H1 (cell line): ENCODE measurements at regions not wholly inside any gene's neighbourhood (a gene's known extent, or its start where the extent isn't known, plus 50 kb on each side); places are given as distances from the start of the nearest gene placed in this dataset.

ENCODE experiments used
- ATF2 ChIP-seq: IDR thresholded peaks from 2 replicates; pipeline ENCODE4 v1.6.1; 2012; ENCODE audit warnings: low read length, inconsistent platforms
- CTCF ChIP-seq, 3 experiments: IDR thresholded peaks; 1 replicate in 2 of 3; 2 replicates in 1 of 3; pipeline versions ENCODE4 v1.5.1 to v1.6.1; 2011; ENCODE audit warnings: low read length in 3 of 3, mild to moderate bottlenecking in 3 of 3, inconsistent platforms in 2 of 3, low read depth in 1 of 3, moderate library complexity in 1 of 3; ENCODE audit not compliant: insufficient read depth in 1 of 3; ENCODE audit errors: control extremely low read depth in 1 of 3
- TEAD4 ChIP-seq: IDR thresholded peaks from 2 replicates; pipeline ENCODE4 v1.6.1; 2012; ENCODE audit warnings: low read depth, low read length, inconsistent platforms, mixed read lengths

- TF ChIP-seq CTCF (IDR thresholded peaks at IDR 0.05; ENCODE audit: control extremely low read depth in 1 of 3, insufficient read depth in 1 of 3, low read depth in 1 of 3, low read length in 3 of 3) (no peak), ATF2 (no peak), TEAD4 (no peak)
Observed at GRCh38 chr12:40557980-40558379, 134.3 kb upstream of the CNTN1 start.
